Upper lobe of left lung (tissue), 4 donors: ENCODE measurements at regions not wholly inside any gene's neighbourhood (a gene's known extent, or its start where the extent isn't known, plus 50 kb on each side); places are given as distances from the start of the nearest gene placed in this dataset.

Experiments
- POLR2AphosphoS5 ChIP-seq, 2 donors: sonication (generic); formaldehyde crosslinking; IDR thresholded peaks; one replicate each; pipeline ENCODE4 v1.5.1; 2017; ENCODE audit warnings: antibody characterized with exemption in 2 of 2
- TF ChIP-seq, protein P1 (sequence below), 6 experiments: fragments of 450-650 bp in 4 of 6; fragments of 200-600 bp in 2 of 6; sonication (generic) in 2 of 6; IDR thresholded peaks; one replicate each; pipeline ENCODE4 v1.5.1; 2016 to 2019; ENCODE audit warnings: antibody characterized with exemption in 6 of 6

DNA sequence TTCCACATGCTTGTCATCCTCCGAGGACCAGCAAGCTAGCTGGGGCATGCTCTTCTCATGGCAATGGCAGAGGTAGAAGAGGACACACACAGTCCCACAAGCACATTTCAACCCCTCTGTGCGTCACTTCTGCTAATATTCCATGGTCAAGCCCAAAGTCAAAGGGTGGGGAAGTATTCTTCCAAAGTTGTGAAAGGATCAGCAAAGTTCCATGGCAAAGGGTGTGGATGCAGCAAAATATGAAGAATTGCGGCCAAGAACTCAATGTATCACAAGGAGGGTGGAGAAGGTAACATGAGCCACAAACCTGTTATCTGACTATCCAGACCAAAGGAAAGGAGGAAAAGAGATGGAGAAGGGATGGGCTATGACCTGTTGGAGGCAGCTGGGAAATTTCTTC is 71.2 kb upstream of the SNRK start:
- TF ChIP-seq POLR2AphosphoS5 (IDR thresholded peaks at IDR 0.05), result no peak
- TF ChIP-seq, protein P1, sequence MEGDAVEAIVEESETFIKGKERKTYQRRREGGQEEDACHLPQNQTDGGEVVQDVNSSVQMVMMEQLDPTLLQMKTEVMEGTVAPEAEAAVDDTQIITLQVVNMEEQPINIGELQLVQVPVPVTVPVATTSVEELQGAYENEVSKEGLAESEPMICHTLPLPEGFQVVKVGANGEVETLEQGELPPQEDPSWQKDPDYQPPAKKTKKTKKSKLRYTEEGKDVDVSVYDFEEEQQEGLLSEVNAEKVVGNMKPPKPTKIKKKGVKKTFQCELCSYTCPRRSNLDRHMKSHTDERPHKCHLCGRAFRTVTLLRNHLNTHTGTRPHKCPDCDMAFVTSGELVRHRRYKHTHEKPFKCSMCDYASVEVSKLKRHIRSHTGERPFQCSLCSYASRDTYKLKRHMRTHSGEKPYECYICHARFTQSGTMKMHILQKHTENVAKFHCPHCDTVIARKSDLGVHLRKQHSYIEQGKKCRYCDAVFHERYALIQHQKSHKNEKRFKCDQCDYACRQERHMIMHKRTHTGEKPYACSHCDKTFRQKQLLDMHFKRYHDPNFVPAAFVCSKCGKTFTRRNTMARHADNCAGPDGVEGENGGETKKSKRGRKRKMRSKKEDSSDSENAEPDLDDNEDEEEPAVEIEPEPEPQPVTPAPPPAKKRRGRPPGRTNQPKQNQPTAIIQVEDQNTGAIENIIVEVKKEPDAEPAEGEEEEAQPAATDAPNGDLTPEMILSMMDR (IDR thresholded peaks at IDR 0.05), result no peak
